HG02943 (cell line): ENCODE measurements at regions not wholly inside any gene's neighbourhood (a gene's known extent, or its start where the extent isn't known, plus 50 kb on each side); places are given as distances from the start of the nearest gene placed in this dataset.

Source experiments
- ATAC-seq: cut with Tn5 transposase; IDR thresholded peaks from one replicate; pipeline ENCODE4 v1.9.1; 2021; ENCODE audit warnings: mild to moderate bottlenecking, low read depth, moderate library complexity; ENCODE audit not compliant: unreplicated experiment

DNA sequence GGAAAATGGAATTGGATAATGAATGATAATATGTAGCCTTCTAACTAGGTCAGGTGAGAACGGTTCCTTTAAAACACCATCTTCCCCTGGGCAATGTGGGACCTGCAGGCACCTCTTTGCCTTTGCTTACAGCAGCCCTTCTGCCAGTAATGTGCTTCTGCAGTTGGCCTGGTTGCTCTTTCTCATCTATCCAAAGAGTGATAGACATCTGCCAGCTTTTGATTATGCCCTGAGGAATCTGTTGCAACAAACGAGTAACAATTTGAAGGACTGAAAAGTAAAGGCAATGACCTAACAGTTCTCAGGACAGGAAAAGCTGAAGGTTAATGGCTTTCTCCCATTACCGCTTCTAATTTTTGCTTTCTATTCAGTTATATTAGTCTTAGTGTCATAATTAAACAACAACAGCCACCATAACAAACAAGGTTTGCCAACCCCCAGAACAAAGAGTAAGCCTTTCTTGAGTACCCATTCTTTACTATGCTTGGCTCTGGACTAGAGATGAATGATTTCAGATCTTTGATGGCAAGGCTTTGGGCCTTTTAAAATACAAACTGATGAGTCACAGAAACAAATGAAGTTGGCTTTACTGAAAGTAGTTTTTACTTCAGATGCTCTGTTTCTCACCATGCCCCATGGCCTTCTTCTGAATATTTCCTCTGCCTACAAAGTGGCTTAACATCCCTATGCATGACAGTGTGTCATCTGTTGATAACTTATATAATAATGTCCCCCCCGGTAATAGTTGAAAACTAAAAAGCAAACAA, 76.1 kb upstream of the KRR1 start:
- ATAC-seq, result no peak

DNA sequence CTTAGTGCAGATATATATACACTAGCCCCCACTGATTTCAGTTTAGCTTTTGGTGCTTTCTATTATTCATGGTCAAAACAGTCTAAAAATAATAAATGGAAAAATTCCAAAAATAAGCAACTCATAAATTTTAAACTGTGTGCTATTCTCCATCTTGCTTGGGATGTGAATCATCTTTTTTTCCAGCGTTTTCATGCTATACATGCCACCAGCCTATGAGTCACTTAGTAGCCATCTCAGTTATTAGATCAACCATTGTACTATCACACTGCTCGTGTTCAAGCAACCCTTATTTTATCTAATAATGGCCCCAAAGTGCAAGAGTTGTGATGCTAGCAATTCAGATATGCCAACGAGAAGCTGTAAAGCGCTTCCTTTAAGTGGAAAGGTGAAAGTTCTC, 73.9 kb upstream of the KRR1 start:
- no peak for ATAC-seq

DNA sequence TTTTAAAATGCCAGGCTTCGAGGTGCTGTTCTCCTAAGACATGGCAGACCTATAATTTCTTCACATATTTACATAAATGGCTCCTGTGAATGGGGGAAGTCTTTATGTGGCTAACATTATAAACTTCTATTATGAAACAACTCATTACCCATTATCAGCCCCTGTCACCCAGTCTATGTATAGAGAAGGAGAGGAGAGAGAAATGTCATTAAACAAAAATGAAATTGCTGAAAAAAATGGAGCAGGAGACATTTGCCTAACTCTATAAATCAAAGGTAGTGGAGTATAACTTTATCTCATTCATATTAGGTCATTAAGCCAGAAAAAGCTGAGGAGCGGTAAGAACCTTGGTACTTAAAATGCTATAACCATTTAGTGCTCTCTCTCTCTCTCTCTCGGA, 71.9 kb upstream of the KRR1 start:
- ATAC-seq, result no peak

DNA sequence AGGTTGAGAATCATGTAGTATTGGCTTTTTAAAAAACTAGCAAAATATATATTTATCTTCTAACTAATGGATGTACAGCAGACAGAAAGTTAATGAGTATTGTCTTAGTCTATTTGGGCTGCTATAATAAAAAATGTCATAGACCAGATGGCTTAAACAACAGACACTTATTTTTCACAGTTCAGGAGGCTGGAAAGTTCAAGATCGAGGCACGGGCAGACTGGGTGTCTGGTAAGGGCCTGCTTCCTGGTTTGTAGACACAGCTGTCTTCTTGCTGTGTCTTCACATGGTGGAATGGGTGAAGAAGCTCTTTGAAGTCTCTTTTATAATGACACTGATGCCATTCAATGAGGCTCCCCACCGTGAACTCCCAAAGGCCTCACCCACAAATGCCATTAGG, 70.1 kb upstream of the KRR1 start:
- ATAC-seq, result no peak

DNA sequence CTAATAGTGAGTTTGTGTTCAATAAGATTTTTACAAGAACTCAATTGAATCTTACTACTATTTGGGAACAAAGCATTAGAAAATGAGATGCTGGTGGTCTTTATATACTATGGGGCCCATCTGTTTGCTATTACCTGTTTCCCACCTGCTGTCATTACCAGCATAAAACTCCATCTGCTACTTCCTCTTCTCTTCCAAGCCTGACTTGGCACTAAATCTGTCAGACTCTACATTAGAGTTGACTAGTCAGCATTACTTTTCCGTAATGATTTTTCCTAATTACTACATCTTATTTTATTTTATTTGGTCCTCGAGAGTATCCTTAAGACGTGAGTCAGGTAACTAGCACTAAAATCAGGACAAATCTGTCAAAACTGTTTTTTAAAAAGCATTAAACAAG, 68.1 kb upstream of the KRR1 start:
- no peak for ATAC-seq

DNA sequence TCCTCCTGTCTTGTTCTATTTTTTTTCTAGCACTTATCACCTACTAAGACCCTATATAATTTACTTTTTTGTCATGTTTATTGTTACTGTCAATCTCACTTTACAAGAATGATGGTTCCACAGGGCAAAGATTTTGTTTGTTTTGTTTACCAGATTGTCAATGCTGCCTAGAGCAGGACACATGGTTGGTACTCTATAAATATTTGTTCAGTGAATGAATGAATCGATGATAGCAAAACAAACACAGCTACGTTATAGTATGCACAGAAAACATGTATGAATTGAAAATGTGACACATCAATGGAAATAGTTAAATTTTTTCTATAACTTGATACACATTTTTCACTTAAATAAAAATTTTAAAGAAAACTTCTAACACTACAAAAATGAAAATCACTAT, 67.1 kb upstream of the KRR1 start:
- ATAC-seq, result no peak

DNA sequence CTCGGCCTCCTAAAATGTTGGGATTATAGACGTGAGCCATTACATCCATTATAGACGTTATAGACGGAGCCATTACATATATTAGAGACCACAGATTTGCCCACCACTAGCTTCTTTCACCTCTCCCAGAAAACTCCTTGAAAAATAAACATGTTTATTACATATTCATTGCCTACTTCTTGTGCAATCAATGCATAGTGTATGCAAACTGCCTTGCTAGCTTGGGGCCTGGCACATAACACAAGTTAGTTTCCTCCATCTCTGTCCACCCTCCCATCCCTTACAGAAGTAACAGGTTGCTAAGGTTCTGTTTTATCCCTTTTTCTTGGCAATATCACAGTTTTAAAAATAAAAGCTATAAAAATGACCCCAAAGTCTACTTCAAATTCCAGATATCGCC, 66.4 kb upstream of the KRR1 start:
- ATAC-seq, result no peak

DNA sequence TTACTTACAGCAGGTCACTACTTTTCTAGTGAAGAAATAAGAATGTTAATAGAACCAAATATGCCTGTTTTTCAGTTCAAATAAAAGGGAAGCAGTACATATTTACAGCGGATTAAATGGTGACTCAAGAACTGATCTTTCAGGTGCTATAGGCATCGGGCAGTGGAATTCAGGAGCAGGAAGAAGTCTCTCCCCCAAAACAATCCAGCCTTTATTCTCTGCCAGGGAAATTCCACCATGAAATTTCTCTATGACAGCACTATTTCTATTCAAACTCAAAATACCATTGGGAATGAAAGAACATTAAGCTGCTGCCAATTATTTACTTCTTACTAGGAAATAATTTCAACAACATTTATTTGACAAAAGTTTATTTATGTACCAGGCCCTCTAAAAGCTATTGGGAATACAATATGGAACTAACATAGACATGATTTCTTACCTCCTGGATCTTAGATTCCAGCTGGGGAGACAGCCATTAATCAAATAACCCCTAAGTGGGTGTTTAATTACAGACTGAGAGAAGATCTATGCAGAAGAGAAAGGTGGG, 60.3 kb upstream of the KRR1 start:
- no peak for ATAC-seq

DNA sequence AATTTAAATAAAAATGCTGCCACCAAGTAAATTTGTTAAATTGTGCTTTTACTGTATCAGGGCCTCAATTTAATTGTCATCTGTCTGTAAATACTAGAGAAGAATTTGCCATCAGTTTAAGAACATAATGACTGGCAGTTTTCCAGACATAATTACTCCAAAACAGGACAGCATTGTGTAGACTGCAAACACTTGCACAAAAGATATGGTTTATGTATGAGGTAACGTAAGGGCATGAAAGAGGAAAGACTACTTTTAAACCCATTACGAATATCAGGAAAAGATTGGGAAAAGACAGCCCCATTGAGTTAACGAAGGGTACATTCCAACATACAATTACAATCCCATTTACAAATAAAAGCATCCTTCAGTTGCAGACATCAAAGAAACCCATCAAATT, 59.8 kb upstream of the KRR1 start:
- no peak for ATAC-seq

DNA sequence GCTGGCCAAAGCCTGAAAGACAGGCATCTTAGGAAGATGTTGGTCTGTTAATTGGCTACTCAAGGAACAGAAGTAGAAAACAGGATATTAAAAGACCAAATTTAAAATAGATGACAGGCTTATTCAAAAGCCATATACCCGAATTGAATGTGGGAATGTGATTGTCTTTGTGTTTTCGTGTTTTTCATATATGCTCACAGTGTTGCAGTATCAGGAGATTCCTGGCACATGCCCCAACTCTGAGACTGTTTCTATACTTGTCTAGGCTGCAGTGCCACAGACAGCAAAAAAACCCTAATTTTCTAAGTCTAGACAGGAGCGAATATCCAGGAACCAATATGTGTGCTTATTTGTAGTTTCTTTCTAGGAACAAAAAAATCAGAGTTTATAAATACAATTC, 57.4 kb upstream of the KRR1 start:
- no peak for ATAC-seq

DNA sequence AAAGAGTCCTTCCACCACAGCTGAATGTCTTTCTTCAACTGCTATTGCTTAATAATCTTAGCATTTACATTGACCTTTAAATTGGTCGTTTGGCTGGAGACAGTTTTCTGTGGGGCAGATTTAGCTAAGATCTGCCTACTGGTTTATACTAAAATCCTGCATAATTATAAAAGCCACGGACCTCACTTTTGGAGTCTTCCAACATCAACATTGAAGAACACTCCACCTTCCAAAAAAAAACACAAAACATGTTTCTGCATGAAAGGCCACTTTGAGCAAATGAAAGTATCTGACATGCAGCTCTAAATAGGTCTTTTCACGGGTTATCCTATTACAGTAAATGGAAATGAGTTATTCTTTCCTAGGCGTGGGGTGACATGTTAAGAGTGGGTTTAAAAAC, 57.0 kb upstream of the KRR1 start:
- ATAC-seq, result no peak

DNA sequence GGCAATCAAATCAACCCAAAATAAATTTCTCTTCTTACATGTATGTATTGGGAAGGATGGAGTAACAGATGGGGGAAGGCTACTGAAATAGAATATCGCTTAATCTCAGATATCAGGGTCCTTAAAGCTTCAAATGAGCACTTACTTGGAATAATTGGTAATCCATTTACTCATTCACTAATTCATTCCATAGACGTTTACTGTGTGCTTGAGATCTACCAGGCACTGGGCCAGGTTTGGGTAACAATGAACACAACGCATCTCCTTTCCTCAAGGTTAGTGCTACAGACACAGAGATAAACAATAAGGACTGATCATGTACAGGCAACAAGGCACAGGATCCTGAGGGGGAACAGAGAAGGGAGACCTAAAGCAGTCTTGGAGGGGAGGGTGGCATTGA, 54.4 kb upstream of the KRR1 start:
- ATAC-seq, result no peak

DNA sequence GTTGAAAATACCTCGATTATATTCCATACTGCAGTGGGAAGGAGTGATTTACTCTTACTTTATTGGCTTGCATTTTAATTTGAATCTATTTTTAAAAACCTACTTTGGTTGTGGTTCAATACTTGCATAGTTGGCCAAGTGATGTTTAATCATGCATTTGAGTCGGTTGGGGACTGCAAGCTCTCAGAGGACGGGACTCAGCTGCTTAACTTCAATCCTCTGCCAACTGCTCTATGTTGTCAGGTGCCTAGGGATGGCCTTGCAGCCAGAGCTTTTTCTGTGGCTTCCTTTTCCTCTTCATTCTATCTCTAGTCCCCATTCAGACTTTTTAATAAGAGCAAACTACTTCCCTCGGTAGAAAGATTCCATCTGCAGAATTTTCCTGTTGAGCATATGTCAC, 53.4 kb upstream of the KRR1 start:
- no peak for ATAC-seq

DNA sequence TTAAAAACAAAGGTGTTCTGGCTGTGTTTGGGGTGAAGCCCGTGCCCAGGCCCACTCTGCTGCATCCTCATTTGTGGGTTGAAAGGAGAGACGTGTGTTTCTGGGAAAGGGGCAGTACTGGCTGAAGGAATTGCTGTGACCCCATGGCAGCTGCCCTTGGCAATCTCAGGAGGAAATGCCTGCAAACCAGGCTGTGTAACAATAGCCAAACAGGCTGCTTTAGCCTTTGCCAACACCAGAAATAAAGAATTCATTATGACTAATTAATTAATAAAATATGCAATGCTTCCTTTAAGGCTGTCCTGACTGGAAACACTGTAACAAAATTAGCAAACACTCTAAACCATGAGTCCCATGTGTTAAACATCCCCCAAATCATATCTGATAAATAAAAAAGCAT, 53.0 kb upstream of the KRR1 start:
- no peak for ATAC-seq

DNA sequence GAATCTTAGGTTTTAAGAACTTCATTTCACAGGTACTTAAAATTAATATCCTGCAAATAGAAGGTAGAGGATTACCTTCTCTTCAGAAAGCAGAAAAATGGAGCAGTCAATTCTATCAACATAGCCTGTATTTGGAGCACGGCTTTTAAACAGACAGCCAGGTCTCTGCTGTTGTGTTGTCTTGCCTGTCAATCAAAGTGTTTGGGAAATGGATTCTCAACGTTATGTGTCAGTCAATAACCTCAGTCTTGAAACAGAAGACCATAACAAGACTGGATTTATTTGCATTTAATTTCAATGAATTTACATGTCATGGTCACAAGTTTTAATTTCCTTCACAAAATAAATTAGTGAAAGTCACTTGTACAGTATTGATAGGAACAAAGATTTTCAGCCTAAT, 51.9 kb upstream of the KRR1 start:
- no peak for ATAC-seq

DNA sequence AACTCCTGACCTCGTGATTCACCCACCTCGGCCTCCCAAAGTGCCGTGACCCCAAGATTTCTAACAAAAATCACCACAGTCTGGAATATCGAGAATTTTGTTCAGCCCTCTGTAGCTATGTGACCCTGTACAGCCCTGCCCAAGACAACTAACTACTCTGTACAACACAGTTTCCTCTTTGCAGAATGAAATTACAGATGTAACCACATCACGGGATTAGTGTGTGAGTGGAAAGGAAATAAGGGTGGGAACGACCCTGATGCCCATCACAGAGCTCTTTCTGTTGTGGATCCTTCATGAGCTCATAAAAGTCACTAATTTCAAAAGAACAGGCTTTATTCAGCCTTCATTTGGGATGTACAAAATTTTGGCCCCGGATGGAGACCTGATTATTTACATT, 50.5 kb upstream of the KRR1 start:
- no peak for ATAC-seq
